ENCODE measurements at regions not wholly inside any gene's neighbourhood (a gene's known extent, or its start where the extent isn't known, plus 50 kb on each side); places are given as distances from the start of the nearest gene placed in this dataset.

DNA sequence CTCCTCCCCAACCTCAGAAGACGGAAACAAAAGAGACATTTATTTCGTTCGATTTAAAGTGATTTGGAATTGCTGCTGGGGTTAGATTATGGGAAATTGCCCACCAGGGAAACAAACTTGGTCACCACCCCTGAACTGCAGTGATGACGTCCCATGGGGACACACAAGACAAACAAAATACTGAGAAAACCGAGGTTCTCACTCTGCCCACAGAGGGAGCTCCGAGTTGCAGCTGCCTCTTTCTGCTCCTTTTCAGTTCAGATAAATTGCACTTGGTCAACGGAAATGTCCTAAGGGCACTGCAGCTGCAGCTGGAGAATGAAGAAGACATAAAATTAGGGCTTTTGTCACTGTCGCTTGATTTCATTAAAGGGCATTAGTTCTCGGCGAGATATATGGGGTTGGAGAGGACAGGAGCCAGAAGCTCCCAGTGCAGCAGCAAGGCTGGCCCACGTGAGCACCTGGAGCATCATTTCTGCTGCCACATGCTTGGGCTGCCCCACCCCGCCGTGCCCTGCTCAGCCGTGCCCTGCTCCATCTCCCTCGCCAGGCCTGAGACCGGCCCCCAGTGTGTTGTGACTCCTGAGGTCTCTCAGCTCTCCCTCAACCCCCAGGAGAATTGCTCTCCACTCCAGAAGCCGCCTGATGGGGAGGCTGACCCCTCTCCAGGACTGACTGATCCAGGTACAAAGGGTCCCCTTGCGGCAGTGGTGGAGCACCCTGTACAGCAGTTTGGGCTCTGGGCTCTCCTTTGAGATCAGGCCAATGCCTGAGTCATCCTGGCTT lies 231.7 kb upstream of the AJAP1 start:
- intact Hi-C loops (cut with DNase I): no loop called here
- no peaks in the 10 kb centered on the region for H3K36me3 ChIP-seq
- H3K27me3 ChIP-seq: no peaks in the 10 kb centered on the region
- WGBS, 2 donors: 50 to 63% methylated on average over 13 to 18 of the region's 18 CpGs
- no peaks in the 10 kb centered on the region for H3K9me3 ChIP-seq
- H3K4me3 ChIP-seq (replicated peaks in 1 of 3): no peak overlapping the region
- H3K4me1 ChIP-seq: no peaks in the 10 kb centered on the region
- no peak overlapping the region for H3K27ac ChIP-seq
- no peak for DNase-seq
- TF ChIP-seq, protein P1, sequence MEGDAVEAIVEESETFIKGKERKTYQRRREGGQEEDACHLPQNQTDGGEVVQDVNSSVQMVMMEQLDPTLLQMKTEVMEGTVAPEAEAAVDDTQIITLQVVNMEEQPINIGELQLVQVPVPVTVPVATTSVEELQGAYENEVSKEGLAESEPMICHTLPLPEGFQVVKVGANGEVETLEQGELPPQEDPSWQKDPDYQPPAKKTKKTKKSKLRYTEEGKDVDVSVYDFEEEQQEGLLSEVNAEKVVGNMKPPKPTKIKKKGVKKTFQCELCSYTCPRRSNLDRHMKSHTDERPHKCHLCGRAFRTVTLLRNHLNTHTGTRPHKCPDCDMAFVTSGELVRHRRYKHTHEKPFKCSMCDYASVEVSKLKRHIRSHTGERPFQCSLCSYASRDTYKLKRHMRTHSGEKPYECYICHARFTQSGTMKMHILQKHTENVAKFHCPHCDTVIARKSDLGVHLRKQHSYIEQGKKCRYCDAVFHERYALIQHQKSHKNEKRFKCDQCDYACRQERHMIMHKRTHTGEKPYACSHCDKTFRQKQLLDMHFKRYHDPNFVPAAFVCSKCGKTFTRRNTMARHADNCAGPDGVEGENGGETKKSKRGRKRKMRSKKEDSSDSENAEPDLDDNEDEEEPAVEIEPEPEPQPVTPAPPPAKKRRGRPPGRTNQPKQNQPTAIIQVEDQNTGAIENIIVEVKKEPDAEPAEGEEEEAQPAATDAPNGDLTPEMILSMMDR (IDR thresholded peaks at IDR 0.05): no peak
- TF ChIP-seq POLR2A (IDR thresholded peaks at IDR 0.05): no peak

DNA sequence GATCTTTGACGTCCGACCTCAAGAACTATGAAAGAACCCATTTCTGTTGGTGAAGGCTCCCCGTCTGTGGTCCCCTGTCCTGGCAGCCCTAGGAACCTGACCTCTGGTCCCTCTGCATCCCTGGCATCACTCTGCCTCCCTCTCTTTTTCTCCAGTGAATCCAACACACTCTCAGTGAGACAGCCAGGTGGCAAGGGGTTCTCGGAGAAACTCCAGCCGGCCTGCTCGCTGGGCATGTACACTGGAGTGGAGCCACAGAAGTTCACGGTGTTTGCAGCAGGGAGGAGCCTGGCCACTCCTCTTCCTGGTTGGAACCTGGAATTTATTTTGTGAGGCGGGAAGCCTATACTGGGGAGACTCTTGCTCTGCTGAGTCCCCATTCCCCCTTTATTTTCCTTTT lies 230.2 kb upstream of the AJAP1 start:
- TF ChIP-seq, protein P1 (IDR thresholded peaks at IDR 0.05): no peak
- TF ChIP-seq POLR2A (IDR thresholded peaks at IDR 0.05): no peak
- Histone ChIP-seq H3K27ac (no peak overlapping the region), H3K27me3 (no peaks in the 10 kb centered on the region), H3K4me3 (replicated peaks in 1 of 3) (no peak overlapping the region), H3K9me3 (no peaks in the 10 kb centered on the region), H3K36me3 (no peaks in the 10 kb centered on the region), H3K4me1 (no peaks in the 10 kb centered on the region)
- intact Hi-C loops (cut with DNase I): no loop called here
- DNase-seq: no peak
- 78% methylated on average over 8 of the region's 8 CpGs for WGBS, 2 donors

GRCh38 chr1:4424766-4425165 lies 229.6 kb upstream of the AJAP1 start:
- H3K36me3 ChIP-seq: no peaks in the 10 kb centered on the region
- no peaks in the 10 kb centered on the region for H3K9me3 ChIP-seq
- no peak for TF ChIP-seq POLR2A (IDR thresholded peaks at IDR 0.05)
- TF ChIP-seq, protein P1 (IDR thresholded peaks at IDR 0.05): no peak
- DNase-seq: no peak
- intact Hi-C loops (cut with DNase I): no loop called here
- no peak overlapping the region for H3K27ac ChIP-seq
- 89% methylated on average over 10 of the region's 10 CpGs for WGBS, 2 donors
- H3K4me1 ChIP-seq: no peaks in the 10 kb centered on the region
- H3K27me3 ChIP-seq: no peaks in the 10 kb centered on the region
- H3K4me3 ChIP-seq (replicated peaks in 1 of 3): no peak overlapping the region

- intact Hi-C loops (cut with DNase I): no loop called here
Measured at GRCh38 chr1:4425892-4426291, 228.5 kb upstream of the AJAP1 start.

DNA sequence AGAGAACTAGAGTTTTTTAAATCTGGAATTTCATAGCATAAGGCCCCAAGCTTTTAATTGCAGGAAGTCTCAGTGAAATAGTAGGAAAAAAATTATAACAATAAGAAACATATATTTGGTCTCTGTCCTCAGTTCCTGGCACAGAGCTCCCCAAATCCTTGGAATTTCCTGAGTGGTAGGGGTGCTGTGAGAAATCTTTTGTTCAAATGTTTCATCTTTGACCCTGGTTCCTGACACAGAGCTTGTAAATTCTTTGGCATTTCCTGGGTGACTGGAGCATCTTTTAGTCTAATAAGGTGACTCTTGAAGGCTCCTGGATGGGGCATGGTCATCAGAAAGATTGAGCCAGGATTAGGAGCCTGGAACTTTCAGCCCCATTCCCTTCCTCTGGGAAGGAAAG lies 225.7 kb upstream of the AJAP1 start:
- Histone ChIP-seq H3K9me3 (no peaks in the 10 kb centered on the region), H3K27ac (no peak overlapping the region), H3K4me1 (no peaks in the 10 kb centered on the region), H3K27me3 (no peaks in the 10 kb centered on the region), H3K4me3 (replicated peaks in 1 of 3) (no peak overlapping the region), H3K36me3 (no peaks in the 10 kb centered on the region)
- intact Hi-C loops (cut with DNase I): no loop called here
- TF ChIP-seq, protein P1 (IDR thresholded peaks at IDR 0.05): no peak
- no peak for TF ChIP-seq POLR2A (IDR thresholded peaks at IDR 0.05)
- DNase-seq: no peak

More at GRCh38 chr1:4425892-4426291, 228.5 kb upstream of the AJAP1 start:
- H3K4me3 ChIP-seq (replicated peaks in 1 of 3): no peak overlapping the region
- H3K9me3 ChIP-seq: no peaks in the 10 kb centered on the region
- no peaks in the 10 kb centered on the region for H3K4me1 ChIP-seq
- no peaks in the 10 kb centered on the region for H3K27me3 ChIP-seq
- no peak for DNase-seq
- H3K27ac ChIP-seq: no peak overlapping the region
- WGBS, 2 donors: 77 to 84% methylated on average over 11 of the region's 11 CpGs
- TF ChIP-seq, protein P1 (IDR thresholded peaks at IDR 0.05): no peak
- no peak for TF ChIP-seq POLR2A (IDR thresholded peaks at IDR 0.05)
- no peaks in the 10 kb centered on the region for H3K36me3 ChIP-seq

Measured in thyroid gland (tissue), 4 donors.